ENCODE measurements at regions not wholly inside any gene's neighbourhood (a gene's known extent, or its start where the extent isn't known, plus 50 kb on each side); places are given as distances from the start of the nearest gene placed in this dataset.

DNA sequence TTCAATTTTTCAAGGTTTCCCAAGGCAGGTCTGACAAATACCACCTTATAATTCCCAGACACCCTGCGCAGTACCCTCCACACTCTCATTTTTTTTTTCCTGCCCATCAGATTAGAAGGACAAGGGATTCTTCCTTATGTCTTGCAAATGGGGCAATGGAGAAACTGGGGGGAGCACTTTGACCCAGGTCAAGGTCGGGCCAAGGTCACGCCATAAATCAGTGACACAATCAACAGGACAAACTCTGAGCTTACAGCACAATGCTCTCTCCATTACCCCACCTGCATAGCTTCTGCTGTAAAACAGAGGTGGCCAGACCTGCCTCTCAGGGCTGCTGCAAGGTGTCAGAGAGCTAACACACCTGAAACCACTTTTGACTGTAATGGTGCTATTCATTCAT is 254.4 kb upstream of the ZMIZ1 start:
- Histone ChIP-seq H3K27me3 (ENCODE audit: control insufficient read depth, insufficient read depth, low read length) (no peaks in the 10 kb centered on the region), H3K27ac (ENCODE audit: low read length) (no peak overlapping the region), H3K36me3 (ENCODE audit: control insufficient read depth, insufficient read depth, low read length) (no peaks in the 10 kb centered on the region), H3K9me3 (ENCODE audit: control insufficient read depth, insufficient read depth, low read length) (no peaks in the 10 kb centered on the region), H3K4me1 (ENCODE audit: control insufficient read depth, insufficient read depth, low read length) (no peaks in the 10 kb centered on the region; the same call in 1 of the 2 replicates), H3K4me3 (ENCODE audit: low read length) (no peak overlapping the region)
- DNase-seq (ENCODE audit: low read depth, low spot score): no peak
- WGBS (ENCODE audit: insufficient coverage, insufficient read length): no CpG with 5 or more reads among the region's 3 CpGs

DNA sequence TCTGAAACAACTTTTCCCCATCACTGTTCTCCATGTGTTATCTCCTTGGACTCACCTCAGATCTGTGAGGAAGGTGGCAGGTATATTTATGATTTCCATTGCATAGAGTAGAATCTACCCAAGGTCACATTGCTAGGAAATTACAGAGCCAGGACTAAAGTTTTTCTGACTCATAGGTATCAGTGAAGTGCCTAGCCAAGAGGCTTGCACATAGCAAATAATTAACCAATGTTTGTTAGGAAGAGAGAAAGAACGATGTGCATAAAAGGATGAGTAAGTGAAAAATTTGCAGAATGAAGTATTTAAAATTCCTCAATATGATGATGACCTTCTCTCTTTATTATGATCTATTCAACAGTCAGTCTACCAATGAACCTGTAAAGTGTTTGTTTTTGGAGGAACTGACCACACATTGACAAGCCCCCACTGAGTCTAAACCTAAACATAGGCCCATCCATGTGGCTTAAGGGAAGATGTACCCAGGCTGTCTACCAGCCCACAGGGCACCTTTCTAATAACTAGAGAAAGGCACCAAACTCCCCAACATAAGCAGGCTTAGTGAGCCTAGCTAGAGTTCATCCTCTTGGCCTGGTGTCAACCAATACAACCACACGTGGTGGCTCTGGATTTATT is 252.9 kb upstream of the ZMIZ1 start:
- H3K4me3 ChIP-seq (ENCODE audit: low read length): no peak overlapping the region
- no peaks in the 10 kb centered on the region for H3K9me3 ChIP-seq (ENCODE audit: control insufficient read depth, insufficient read depth, low read length)
- no peak for DNase-seq (ENCODE audit: low read depth, low spot score)
- H3K36me3 ChIP-seq (ENCODE audit: control insufficient read depth, insufficient read depth, low read length): no peaks in the 10 kb centered on the region
- H3K4me1 ChIP-seq (ENCODE audit: control insufficient read depth, insufficient read depth, low read length): no peaks in the 10 kb centered on the region; the same call in 1 of the 2 replicates
- H3K27ac ChIP-seq (ENCODE audit: low read length): no peak overlapping the region
- H3K27me3 ChIP-seq (ENCODE audit: control insufficient read depth, insufficient read depth, low read length): no peaks in the 10 kb centered on the region
- WGBS (ENCODE audit: insufficient coverage, insufficient read length): no CpG with 5 or more reads among the region's 2 CpGs

DNA sequence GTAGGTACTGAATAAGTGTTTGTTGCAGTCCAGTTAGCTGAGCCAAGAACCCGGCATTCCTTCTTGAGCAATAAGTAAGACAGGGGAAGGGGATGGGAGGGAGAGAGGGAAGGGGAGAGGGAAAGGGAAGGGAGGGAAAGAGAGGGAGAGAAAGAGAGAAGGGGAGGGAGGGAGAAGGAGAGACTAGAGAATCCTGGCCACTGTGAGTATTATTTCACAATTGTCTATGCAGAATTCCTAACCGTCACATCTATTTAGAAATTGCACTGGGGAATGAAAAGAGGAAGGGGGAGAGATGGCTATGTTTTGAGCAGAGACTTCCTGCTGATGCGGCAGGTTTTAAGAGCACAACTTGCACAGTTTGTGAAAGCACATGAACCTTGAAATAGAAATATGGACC is 251.4 kb upstream of the ZMIZ1 start:
- no peaks in the 10 kb centered on the region for H3K9me3 ChIP-seq (ENCODE audit: control insufficient read depth, insufficient read depth, low read length)
- DNase-seq (ENCODE audit: low read depth, low spot score): no peak
- no CpG with 5 or more reads among the region's 3 CpGs for WGBS (ENCODE audit: insufficient coverage, insufficient read length)
- H3K36me3 ChIP-seq (ENCODE audit: control insufficient read depth, insufficient read depth, low read length): no peaks in the 10 kb centered on the region
- H3K27ac ChIP-seq (ENCODE audit: low read length): no peak overlapping the region
- H3K4me1 ChIP-seq (ENCODE audit: control insufficient read depth, insufficient read depth, low read length): no peaks in the 10 kb centered on the region; the same call in 1 of the 2 replicates
- H3K27me3 ChIP-seq (ENCODE audit: control insufficient read depth, insufficient read depth, low read length): no peaks in the 10 kb centered on the region
- no peak overlapping the region for H3K4me3 ChIP-seq (ENCODE audit: low read length)

GRCh38 chr10:78817804-78818203 is 251.0 kb upstream of the ZMIZ1 start:
- H3K4me3 ChIP-seq (ENCODE audit: low read length): no peak overlapping the region
- WGBS (ENCODE audit: insufficient coverage, insufficient read length): no CpG with 5 or more reads among the region's 3 CpGs
- no peaks in the 10 kb centered on the region for H3K9me3 ChIP-seq (ENCODE audit: control insufficient read depth, insufficient read depth, low read length)
- no peaks in the 10 kb centered on the region for H3K36me3 ChIP-seq (ENCODE audit: control insufficient read depth, insufficient read depth, low read length)
- DNase-seq (ENCODE audit: low read depth, low spot score): no peak
- no peaks in the 10 kb centered on the region for H3K27me3 ChIP-seq (ENCODE audit: control insufficient read depth, insufficient read depth, low read length)
- H3K4me1 ChIP-seq (ENCODE audit: control insufficient read depth, insufficient read depth, low read length): no peaks in the 10 kb centered on the region; the same call in 1 of the 2 replicates
- H3K27ac ChIP-seq (ENCODE audit: low read length): no peak overlapping the region

GRCh38 chr10:78819361-78820006 is 249.3 kb upstream of the ZMIZ1 start:
- Histone ChIP-seq H3K27me3 (ENCODE audit: control insufficient read depth, insufficient read depth, low read length) (no peaks in the 10 kb centered on the region), H3K4me1 (ENCODE audit: control insufficient read depth, insufficient read depth, low read length) (no peaks in the 10 kb centered on the region; the same call in 1 of the 2 replicates), H3K27ac (ENCODE audit: low read length) (no peak overlapping the region), H3K4me3 (ENCODE audit: low read length) (no peak overlapping the region), H3K9me3 (ENCODE audit: control insufficient read depth, insufficient read depth, low read length) (no peaks in the 10 kb centered on the region), H3K36me3 (ENCODE audit: control insufficient read depth, insufficient read depth, low read length) (no peaks in the 10 kb centered on the region)
- WGBS (ENCODE audit: insufficient coverage, insufficient read length): no CpG with 5 or more reads among the region's 7 CpGs
- DNase-seq (ENCODE audit: low read depth, low spot score): no peak

DNA sequence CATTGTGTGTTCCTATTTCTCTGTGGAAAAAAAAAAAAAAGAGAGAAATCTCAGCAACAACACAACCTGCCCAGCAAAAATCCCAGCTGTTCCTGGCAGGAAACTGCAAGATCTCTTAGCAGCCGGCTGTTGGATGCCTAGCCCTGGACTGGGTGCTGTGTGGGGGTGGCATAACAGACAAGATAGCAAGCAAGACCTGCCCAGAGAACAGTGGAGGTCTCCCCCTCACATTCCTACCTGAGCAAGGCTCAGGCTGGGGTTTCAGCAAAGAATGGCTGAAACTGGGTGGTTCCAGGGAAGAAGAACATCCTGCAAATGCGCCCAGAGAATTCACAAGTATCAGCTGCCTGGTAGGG is 248.8 kb upstream of the ZMIZ1 start:
- H3K4me3 ChIP-seq (ENCODE audit: low read length): no peak overlapping the region
- no peaks in the 10 kb centered on the region; the same call in 1 of the 2 replicates for H3K4me1 ChIP-seq (ENCODE audit: control insufficient read depth, insufficient read depth, low read length)
- H3K36me3 ChIP-seq (ENCODE audit: control insufficient read depth, insufficient read depth, low read length): no peaks in the 10 kb centered on the region
- no peak overlapping the region for H3K27ac ChIP-seq (ENCODE audit: low read length)
- H3K27me3 ChIP-seq (ENCODE audit: control insufficient read depth, insufficient read depth, low read length): no peaks in the 10 kb centered on the region
- WGBS (ENCODE audit: insufficient coverage, insufficient read length): no CpG with 5 or more reads among the region's 2 CpGs
- DNase-seq (ENCODE audit: low read depth, low spot score): no peak
- no peaks in the 10 kb centered on the region for H3K9me3 ChIP-seq (ENCODE audit: control insufficient read depth, insufficient read depth, low read length)

DNA sequence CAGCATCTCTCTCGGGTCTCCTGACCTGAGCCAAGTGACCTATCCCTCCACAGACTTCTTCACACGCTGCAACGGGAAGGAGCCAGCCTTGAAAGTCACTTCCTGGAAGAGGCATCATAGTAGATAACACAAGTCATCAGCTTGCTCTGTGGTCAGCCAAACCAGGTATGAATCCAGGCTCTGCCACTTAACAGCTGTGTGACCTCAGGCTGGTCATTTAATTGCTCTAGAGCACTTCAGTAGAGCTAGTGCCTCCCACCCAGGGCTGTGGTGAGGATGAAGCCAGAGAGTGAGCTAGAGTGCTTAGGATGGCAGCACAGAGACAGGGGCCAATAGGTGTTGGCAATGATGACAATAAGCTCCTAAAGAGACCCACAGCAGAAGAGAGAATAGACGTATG is 247.7 kb upstream of the ZMIZ1 start:
- H3K4me1 ChIP-seq (ENCODE audit: control insufficient read depth, insufficient read depth, low read length): no peaks in the 10 kb centered on the region; the same call in 1 of the 2 replicates
- WGBS (ENCODE audit: insufficient coverage, insufficient read length): no CpG with 5 or more reads among the region's 4 CpGs
- no peak for DNase-seq (ENCODE audit: low read depth, low spot score)
- H3K27me3 ChIP-seq (ENCODE audit: control insufficient read depth, insufficient read depth, low read length): no peaks in the 10 kb centered on the region
- no peaks in the 10 kb centered on the region for H3K36me3 ChIP-seq (ENCODE audit: control insufficient read depth, insufficient read depth, low read length)
- H3K9me3 ChIP-seq (ENCODE audit: control insufficient read depth, insufficient read depth, low read length): no peaks in the 10 kb centered on the region
- no peak overlapping the region for H3K27ac ChIP-seq (ENCODE audit: low read length)
- H3K4me3 ChIP-seq (ENCODE audit: low read length): no peak overlapping the region

DNA sequence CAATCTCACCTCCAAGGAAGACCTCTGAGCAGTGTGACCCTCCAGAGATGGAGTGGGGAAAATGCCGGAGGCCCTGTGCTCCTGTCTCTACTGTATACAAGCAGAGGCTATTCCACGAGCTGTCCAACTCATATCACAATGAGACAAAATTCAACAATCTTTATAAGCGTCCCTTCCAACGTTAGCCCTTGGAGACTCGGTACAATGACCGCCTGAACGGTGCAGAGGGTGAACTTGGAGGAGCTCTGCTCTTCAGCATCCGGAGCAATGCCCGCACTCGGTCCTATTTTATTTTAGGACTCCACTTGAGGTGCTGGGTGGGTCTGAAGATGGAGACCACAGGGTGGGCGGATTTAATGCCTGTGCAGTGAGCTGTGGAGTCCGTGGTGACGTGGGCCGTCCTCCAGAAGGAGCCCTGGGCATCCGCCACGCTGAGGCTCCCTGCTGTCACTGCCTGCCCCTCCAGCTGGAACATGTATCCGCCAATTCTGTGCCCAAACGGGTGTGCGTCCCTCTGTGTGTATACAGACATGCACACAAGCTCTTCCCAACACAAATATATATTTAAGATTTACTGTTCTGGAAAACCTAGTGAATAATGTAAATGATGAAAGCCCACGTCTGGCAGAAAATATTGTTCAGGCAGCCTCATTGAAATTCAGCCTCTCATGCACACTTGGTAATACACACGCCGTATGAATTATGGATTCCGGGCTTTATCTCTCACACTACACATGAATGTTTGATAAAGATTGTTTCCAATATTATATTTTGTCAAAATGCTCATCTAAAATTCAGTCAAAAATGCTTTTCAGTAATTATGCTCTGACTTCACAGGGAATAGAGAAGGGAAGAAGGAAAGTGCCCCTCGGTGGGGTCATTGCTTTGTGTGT is 239.9 kb upstream of the ZMIZ1 start:
- no peak overlapping the region for H3K4me3 ChIP-seq (ENCODE audit: low read length)
- no peak overlapping the region for H3K27ac ChIP-seq (ENCODE audit: low read length)
- H3K9me3 ChIP-seq (ENCODE audit: control insufficient read depth, insufficient read depth, low read length): no peaks in the 10 kb centered on the region
- no peaks in the 10 kb centered on the region for H3K27me3 ChIP-seq (ENCODE audit: control insufficient read depth, insufficient read depth, low read length)
- DNase-seq (ENCODE audit: low read depth, low spot score): no peak
- no peaks in the 10 kb centered on the region; the same call in 1 of the 2 replicates for H3K36me3 ChIP-seq (ENCODE audit: control insufficient read depth, insufficient read depth, low read length)
- H3K4me1 ChIP-seq (ENCODE audit: control insufficient read depth, insufficient read depth, low read length): peaks cover 1% of the 10 kb centered on the region; the same call in 1 of the 2 replicates
- no CpG with 5 or more reads among the region's 24 CpGs for WGBS (ENCODE audit: insufficient coverage, insufficient read length)

DNA sequence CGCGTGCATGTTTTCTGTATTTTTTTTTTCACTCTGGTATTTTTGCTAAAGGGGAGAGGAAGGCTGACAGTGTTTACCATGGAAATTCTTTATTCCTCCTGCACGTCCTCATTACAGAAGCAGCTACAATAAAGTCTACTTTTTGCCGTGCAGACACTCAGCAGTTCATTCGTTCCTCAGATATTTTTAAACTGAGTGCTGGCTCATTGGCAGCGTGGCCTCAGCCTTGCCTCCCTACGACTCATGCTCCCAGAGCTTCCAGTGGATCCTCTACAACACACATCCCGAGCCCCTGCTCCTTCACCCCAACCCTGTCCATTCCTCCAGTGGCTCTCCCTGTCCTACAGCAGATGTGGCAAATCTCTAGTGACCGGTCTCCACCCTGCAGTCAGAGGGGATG is 239.2 kb upstream of the ZMIZ1 start:
- H3K4me3 ChIP-seq (ENCODE audit: low read length): no peak overlapping the region
- no peak overlapping the region for H3K27ac ChIP-seq (ENCODE audit: low read length)
- no peaks in the 10 kb centered on the region; the same call in 1 of the 2 replicates for H3K36me3 ChIP-seq (ENCODE audit: control insufficient read depth, insufficient read depth, low read length)
- no peak for DNase-seq (ENCODE audit: low read depth, low spot score)
- H3K4me1 ChIP-seq (ENCODE audit: control insufficient read depth, insufficient read depth, low read length): peaks cover 1% of the 10 kb centered on the region; the same call in 1 of the 2 replicates
- H3K27me3 ChIP-seq (ENCODE audit: control insufficient read depth, insufficient read depth, low read length): no peaks in the 10 kb centered on the region
- H3K9me3 ChIP-seq (ENCODE audit: control insufficient read depth, insufficient read depth, low read length): no peaks in the 10 kb centered on the region
- no CpG with 5 or more reads among the region's 9 CpGs for WGBS (ENCODE audit: insufficient coverage, insufficient read length)
